A673 (cell line): ENCODE measurements at regions not wholly inside any gene's neighbourhood (a gene's known extent, or its start where the extent isn't known, plus 50 kb on each side); places are given as distances from the start of the nearest gene placed in this dataset.

Experiments used
- BruUV-seq: library from RNA; stranded (reverse); fragments of 400-500 nt; replicated peaks from 2 replicates; lab custom pipeline; 2021; lab: Mats Ljungman, UMichigan
- CTCF ChIA-PET: fragments of 300-600 bp; sonication (Branson Sonifier 250); formaldehyde crosslinking; loops from one replicate; lab custom pipeline; 2022; ENCODE audit warnings: antibody characterized with exemption; lab: Charles Lee
- POLR2A ChIA-PET: fragments of 300-600 bp; sonication (Branson Sonifier 250); formaldehyde crosslinking; loops from one replicate; lab custom pipeline; 2022; ENCODE audit warnings: antibody characterized with exemption; ENCODE audit not compliant: low non-redundant PET; lab: Charles Lee
- DNase-seq: peaks from one replicate; pipeline ENCODE4 v3.0.0-alpha.2; 2015; ENCODE audit warnings: low spot score
- H3K27ac ChIP-seq: fragments of 200-600 bp; sonication (generic); 2 replicates; pipeline ENCODE4 v1.5.1; 2016; ENCODE audit warnings: mixed run types, low read depth, mild to moderate bottlenecking, mixed read lengths, antibody characterized with exemption, low read length; ENCODE audit not compliant: poor library complexity, severe bottlenecking
- H3K27me3 ChIP-seq: fragments of 200-600 bp; sonication (generic); replicated peaks from 2 replicates; pipeline ENCODE4 v1.6.1; 2017; ENCODE audit warnings: mixed run types, low read depth, mild to moderate bottlenecking, mixed read lengths, antibody characterized with exemption, low read length; ENCODE audit not compliant: insufficient read depth, poor library complexity
- H3K36me3 ChIP-seq: fragments of 200-600 bp; sonication (generic); 2 replicates; pipeline ENCODE4 v1.6.1; 2016; ENCODE audit warnings: mixed run types, mild to moderate bottlenecking, mixed read lengths, antibody characterized with exemption, low read length; ENCODE audit not compliant: insufficient read depth, poor library complexity, severe bottlenecking
- H3K4me1 ChIP-seq: fragments of 200-600 bp; sonication (generic); 2 replicates; pipeline ENCODE4 v1.6.1; 2017; ENCODE audit warnings: mixed run types, mild to moderate bottlenecking, mixed read lengths, antibody characterized with exemption, low read length; ENCODE audit not compliant: insufficient read depth, poor library complexity, severe bottlenecking
- H3K4me3 ChIP-seq: fragments of 200-600 bp; sonication (generic); 2 replicates; pipeline ENCODE4 v1.5.1; 2016; ENCODE audit warnings: low read depth, mixed run types, mild to moderate bottlenecking, mixed read lengths, low read length; ENCODE audit not compliant: poor library complexity, severe bottlenecking
- H3K9me3 ChIP-seq: fragments of 200-600 bp; sonication (generic); 2 replicates; pipeline ENCODE4 v1.6.1; 2016; ENCODE audit warnings: mixed run types, low read depth, mild to moderate bottlenecking, mixed read lengths, antibody characterized with exemption, low read length; ENCODE audit not compliant: poor library complexity, severe bottlenecking
- EZH2 ChIP-seq: fragments of 200-600 bp; sonication (generic); IDR thresholded peaks from 2 replicates; pipeline ENCODE4 v1.6.1; 2017; ENCODE audit warnings: borderline replicate concordance, low read depth, mild to moderate bottlenecking, mixed read lengths, antibody characterized with exemption, low read length; ENCODE audit not compliant: poor library complexity, severe bottlenecking
- intact Hi-C: fragments of 100-400 bp; cut with micrococcal nuclease; formaldehyde crosslinking; loops from one replicate; pipeline ENCODE4 v1.10.0; 2022; ENCODE audit not compliant: unreplicated experiment
- TF ChIP-seq, protein P1 (sequence below): fragments of 300-800, 200-600 bp; sonication (generic); conservative IDR thresholded peaks from 2 replicates; pipeline ENCODE4 v1.5.1; 2017; ENCODE audit warnings: low read depth, mild to moderate bottlenecking, antibody characterized with exemption, low read length, moderate library complexity, mixed read lengths

- Histone ChIP-seq H3K9me3 (peaks cover 6% of the 10 kb centered on the region), H3K4me3 (no peak overlapping the region), H3K27ac (no peak overlapping the region), H3K27me3 (no peaks in the 10 kb centered on the region), H3K4me1 (no peaks in the 10 kb centered on the region), H3K36me3 (no peaks in the 10 kb centered on the region)
- POLR2A ChIA-PET = interaction anchor here (0.7 kb wide), 1 partner anchor 296 kb away, joined by 3 read pairs; no protein-coding TSS in a partner anchor
- intact Hi-C loops = no loop called here
- TF ChIP-seq EZH2 = no peak
- TF ChIP-seq, protein P1, sequence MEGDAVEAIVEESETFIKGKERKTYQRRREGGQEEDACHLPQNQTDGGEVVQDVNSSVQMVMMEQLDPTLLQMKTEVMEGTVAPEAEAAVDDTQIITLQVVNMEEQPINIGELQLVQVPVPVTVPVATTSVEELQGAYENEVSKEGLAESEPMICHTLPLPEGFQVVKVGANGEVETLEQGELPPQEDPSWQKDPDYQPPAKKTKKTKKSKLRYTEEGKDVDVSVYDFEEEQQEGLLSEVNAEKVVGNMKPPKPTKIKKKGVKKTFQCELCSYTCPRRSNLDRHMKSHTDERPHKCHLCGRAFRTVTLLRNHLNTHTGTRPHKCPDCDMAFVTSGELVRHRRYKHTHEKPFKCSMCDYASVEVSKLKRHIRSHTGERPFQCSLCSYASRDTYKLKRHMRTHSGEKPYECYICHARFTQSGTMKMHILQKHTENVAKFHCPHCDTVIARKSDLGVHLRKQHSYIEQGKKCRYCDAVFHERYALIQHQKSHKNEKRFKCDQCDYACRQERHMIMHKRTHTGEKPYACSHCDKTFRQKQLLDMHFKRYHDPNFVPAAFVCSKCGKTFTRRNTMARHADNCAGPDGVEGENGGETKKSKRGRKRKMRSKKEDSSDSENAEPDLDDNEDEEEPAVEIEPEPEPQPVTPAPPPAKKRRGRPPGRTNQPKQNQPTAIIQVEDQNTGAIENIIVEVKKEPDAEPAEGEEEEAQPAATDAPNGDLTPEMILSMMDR = no peak
- BruUV-seq = no TSS peak
- CTCF ChIA-PET = no interaction called here
- DNase-seq = no peak
Measured at GRCh38 chr20:60653111-60653845, 598.8 kb upstream of the CDH4 start.

DNA sequence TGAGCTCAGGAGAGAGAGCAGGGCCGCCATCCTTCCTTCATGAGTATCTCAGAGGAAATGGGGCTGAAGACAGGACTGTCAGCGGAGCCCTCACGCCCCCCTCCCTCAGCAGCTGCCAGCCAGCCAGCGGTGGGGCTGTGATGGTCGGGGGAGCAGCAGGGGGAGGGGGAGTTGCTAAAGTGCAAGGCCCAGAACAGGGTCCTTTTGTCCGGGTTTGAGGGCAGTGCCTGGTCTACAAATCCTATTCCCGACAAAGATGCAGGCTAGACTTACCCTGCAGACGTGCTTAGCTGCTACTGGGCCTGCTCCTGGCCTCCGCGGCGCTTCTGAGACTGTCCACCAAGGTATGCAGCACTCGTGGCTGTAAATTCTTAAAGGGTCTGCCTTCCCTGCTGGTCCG lies 593.4 kb upstream of the CDH4 start:
- ChIA-PET CTCF (no interaction called here), POLR2A (no interaction called here)
- no peaks in the 10 kb centered on the region for H3K4me1 ChIP-seq
- H3K36me3 ChIP-seq = no peaks in the 10 kb centered on the region
- no peak overlapping the region for H3K4me3 ChIP-seq
- TF ChIP-seq EZH2 = no peak
- TF ChIP-seq, protein P1 = no peak
- intact Hi-C loops = no loop called here
- DNase-seq = no peak
- H3K27me3 ChIP-seq = peaks cover 10% of the 10 kb centered on the region
- BruUV-seq = no TSS peak
- H3K27ac ChIP-seq = no peak overlapping the region
- H3K9me3 ChIP-seq = no peaks in the 10 kb centered on the region

DNA sequence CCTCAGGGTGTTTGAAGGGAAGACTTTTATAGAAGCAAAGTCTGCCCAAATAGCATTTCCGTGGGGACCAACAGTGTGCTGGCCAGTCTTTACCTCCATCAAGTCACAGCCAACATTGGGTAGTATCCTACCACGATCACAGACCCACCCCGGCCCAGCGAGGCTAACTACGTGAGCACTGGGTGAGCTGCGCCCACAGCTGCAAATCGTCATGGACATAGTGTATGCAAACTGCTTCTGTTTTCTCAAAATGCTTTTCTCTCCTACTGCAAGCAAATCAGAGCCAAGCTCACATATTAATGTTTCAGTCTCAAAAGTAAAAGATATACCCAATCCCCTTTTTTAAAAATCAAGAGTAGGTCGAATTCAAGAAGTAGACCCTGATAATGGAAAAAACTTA lies 592.8 kb upstream of the CDH4 start:
- H3K4me3 ChIP-seq = no peak overlapping the region
- TF ChIP-seq EZH2 = no peak
- TF ChIP-seq, protein P1 = no peak
- ChIA-PET CTCF (no interaction called here), POLR2A (no interaction called here)
- intact Hi-C loops = no loop called here
- no peaks in the 10 kb centered on the region for H3K4me1 ChIP-seq
- H3K27ac ChIP-seq = no peak overlapping the region
- no TSS peak for BruUV-seq
- peaks cover 10% of the 10 kb centered on the region for H3K27me3 ChIP-seq
- no peaks in the 10 kb centered on the region for H3K9me3 ChIP-seq
- no peak for DNase-seq
- no peaks in the 10 kb centered on the region for H3K36me3 ChIP-seq
